Loucy (cell line): ENCODE measurements at regions not wholly inside any gene's neighbourhood (a gene's known extent, or its start where the extent isn't known, plus 50 kb on each side); places are given as distances from the start of the nearest gene placed in this dataset.

Experiments used
- H2AFZ ChIP-seq: fragments of 200-600 bp; sonication (generic); 2 replicates; pipeline ENCODE4 v1.6.0; 2016; ENCODE audit warnings: antibody characterized with exemption, mild to moderate bottlenecking, low read length, moderate library complexity
- H3F3A ChIP-seq: fragments of 200-600 bp; 2 replicates; pipeline ENCODE4 v1.6.0; 2016; ENCODE audit warnings: antibody characterized with exemption, low read depth, mild to moderate bottlenecking
- H3K27me3 ChIP-seq: fragments of 200-600 bp; sonication (generic); 2 replicates; pipeline ENCODE4 v1.6.1; 2014; ENCODE audit warnings: low read length, mild to moderate bottlenecking; ENCODE audit not compliant: insufficient read depth, poor library complexity, severe bottlenecking
- H3K36me3 ChIP-seq: fragments of 200-600 bp; sonication (generic); 2 replicates; pipeline ENCODE4 v1.6.1; 2016; ENCODE audit warnings: low read length; ENCODE audit not compliant: insufficient read depth
- H3K4me1 ChIP-seq: fragments of 200-600 bp; sonication (generic); 2 replicates; pipeline ENCODE4 v1.5.1; 2014; ENCODE audit warnings: low read length, mild to moderate bottlenecking; ENCODE audit not compliant: insufficient read depth, poor library complexity, severe bottlenecking
- H3K4me2 ChIP-seq: fragments of 200-600 bp; sonication (generic); 2 replicates; pipeline ENCODE4 v1.6.0; 2014; ENCODE audit warnings: antibody characterized with exemption, low read length, low read depth, mild to moderate bottlenecking; ENCODE audit not compliant: poor library complexity, severe bottlenecking
- H3K4me3 ChIP-seq: fragments of 200-600 bp; sonication (generic); 2 replicates; pipeline ENCODE4 v1.5.1; 2014; ENCODE audit warnings: low read length, mild to moderate bottlenecking, mixed read lengths; ENCODE audit not compliant: poor library complexity, severe bottlenecking
- H3K79me2 ChIP-seq: fragments of 200-600 bp; sonication (generic); 2 replicates; pipeline ENCODE4 v1.6.1; 2014; ENCODE audit warnings: low read length; ENCODE audit not compliant: insufficient read depth
- H3K9ac ChIP-seq: fragments of 200-600 bp; sonication (generic); 2 replicates; pipeline ENCODE4 v1.6.0; 2014; ENCODE audit warnings: mild to moderate bottlenecking, low read depth, low read length, moderate library complexity; ENCODE audit not compliant: poor library complexity, severe bottlenecking
- H3K9me2 ChIP-seq: fragments of 200-600 bp; sonication (generic); replicated peaks from 2 replicates; pipeline ENCODE4 v1.6.1; 2016; ENCODE audit warnings: low read depth, low read length, mixed read lengths
- H3K9me3 ChIP-seq: fragments of 200-600 bp; sonication (generic); 2 replicates; pipeline ENCODE4 v1.6.1; 2014; ENCODE audit warnings: mild to moderate bottlenecking, antibody characterized with exemption, low read length, low read depth; ENCODE audit not compliant: insufficient read depth
- H4K20me1 ChIP-seq: fragments of 200-600 bp; sonication (generic); 2 replicates; pipeline ENCODE4 v1.6.0; 2014; ENCODE audit warnings: antibody characterized with exemption, low read length, mild to moderate bottlenecking; ENCODE audit not compliant: insufficient read depth, poor library complexity, severe bottlenecking
- EZH2phosphoT487 ChIP-seq: fragments of 200-600 bp; IDR thresholded peaks from 2 replicates; pipeline ENCODE4 v1.6.1; 2018; ENCODE audit warnings: antibody characterized with exemption, mild to moderate bottlenecking, moderate library complexity, borderline replicate concordance
- TF ChIP-seq, protein P1 (sequence below): fragments of 200-600 bp; sonication (generic); conservative IDR thresholded peaks from 2 replicates; pipeline ENCODE4 v1.5.1; 2014; ENCODE audit warnings: mild to moderate bottlenecking, antibody characterized with exemption, low read length

GRCh38 chr1:213643360-213643759 lies 344.4 kb upstream of the PROX1 start:
- Histone ChIP-seq H3K9me2 (no peaks in the 10 kb centered on the region), H3K9ac (no peak overlapping the region), H3K79me2 (no peaks in the 10 kb centered on the region), H2AFZ (no peak overlapping the region), H3K36me3 (no peaks in the 10 kb centered on the region), H3K4me2 (no peak overlapping the region), H3K4me3 (no peak overlapping the region), H3F3A (no peaks in the 10 kb centered on the region), H4K20me1 (no peaks in the 10 kb centered on the region), H3K4me1 (no peaks in the 10 kb centered on the region), H3K27me3 (no peaks in the 10 kb centered on the region), H3K9me3 (no peaks in the 10 kb centered on the region)
- TF ChIP-seq, protein P1, sequence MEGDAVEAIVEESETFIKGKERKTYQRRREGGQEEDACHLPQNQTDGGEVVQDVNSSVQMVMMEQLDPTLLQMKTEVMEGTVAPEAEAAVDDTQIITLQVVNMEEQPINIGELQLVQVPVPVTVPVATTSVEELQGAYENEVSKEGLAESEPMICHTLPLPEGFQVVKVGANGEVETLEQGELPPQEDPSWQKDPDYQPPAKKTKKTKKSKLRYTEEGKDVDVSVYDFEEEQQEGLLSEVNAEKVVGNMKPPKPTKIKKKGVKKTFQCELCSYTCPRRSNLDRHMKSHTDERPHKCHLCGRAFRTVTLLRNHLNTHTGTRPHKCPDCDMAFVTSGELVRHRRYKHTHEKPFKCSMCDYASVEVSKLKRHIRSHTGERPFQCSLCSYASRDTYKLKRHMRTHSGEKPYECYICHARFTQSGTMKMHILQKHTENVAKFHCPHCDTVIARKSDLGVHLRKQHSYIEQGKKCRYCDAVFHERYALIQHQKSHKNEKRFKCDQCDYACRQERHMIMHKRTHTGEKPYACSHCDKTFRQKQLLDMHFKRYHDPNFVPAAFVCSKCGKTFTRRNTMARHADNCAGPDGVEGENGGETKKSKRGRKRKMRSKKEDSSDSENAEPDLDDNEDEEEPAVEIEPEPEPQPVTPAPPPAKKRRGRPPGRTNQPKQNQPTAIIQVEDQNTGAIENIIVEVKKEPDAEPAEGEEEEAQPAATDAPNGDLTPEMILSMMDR, result no peak
- no peak for TF ChIP-seq EZH2phosphoT487

GRCh38 chr1:213647864-213648650 lies 339.7 kb upstream of the PROX1 start:
- Histone ChIP-seq H3K4me2 (no peak overlapping the region), H3F3A (no peaks in the 10 kb centered on the region), H3K9me3 (no peaks in the 10 kb centered on the region), H4K20me1 (no peaks in the 10 kb centered on the region), H2AFZ (no peak overlapping the region), H3K27me3 (no peaks in the 10 kb centered on the region), H3K9me2 (no peaks in the 10 kb centered on the region), H3K79me2 (no peaks in the 10 kb centered on the region), H3K4me1 (no peaks in the 10 kb centered on the region), H3K9ac (no peak overlapping the region), H3K36me3 (no peaks in the 10 kb centered on the region), H3K4me3 (no peak overlapping the region)
- TF ChIP-seq, protein P1, result no peak
- no peak for TF ChIP-seq EZH2phosphoT487

GRCh38 chr1:213649373-213649772 lies 338.4 kb upstream of the PROX1 start:
- no peak overlapping the region for H3K9ac ChIP-seq
- no peak overlapping the region for H3K4me3 ChIP-seq
- H3K9me3 ChIP-seq, result no peaks in the 10 kb centered on the region
- no peaks in the 10 kb centered on the region for H3K9me2 ChIP-seq
- no peaks in the 10 kb centered on the region for H4K20me1 ChIP-seq
- H3K4me2 ChIP-seq, result no peak overlapping the region
- TF ChIP-seq, protein P1, result no peak
- no peak for TF ChIP-seq EZH2phosphoT487
- H3K27me3 ChIP-seq, result no peaks in the 10 kb centered on the region
- no peaks in the 10 kb centered on the region for H3K79me2 ChIP-seq
- no peaks in the 10 kb centered on the region for H3F3A ChIP-seq
- no peaks in the 10 kb centered on the region for H3K36me3 ChIP-seq
- H3K4me1 ChIP-seq, result no peaks in the 10 kb centered on the region
- H2AFZ ChIP-seq, result no peak overlapping the region
